ENCODE measurements at regions not wholly inside any gene's neighbourhood (a gene's known extent, or its start where the extent isn't known, plus 50 kb on each side); places are given as distances from the start of the nearest gene placed in this dataset.

DNA sequence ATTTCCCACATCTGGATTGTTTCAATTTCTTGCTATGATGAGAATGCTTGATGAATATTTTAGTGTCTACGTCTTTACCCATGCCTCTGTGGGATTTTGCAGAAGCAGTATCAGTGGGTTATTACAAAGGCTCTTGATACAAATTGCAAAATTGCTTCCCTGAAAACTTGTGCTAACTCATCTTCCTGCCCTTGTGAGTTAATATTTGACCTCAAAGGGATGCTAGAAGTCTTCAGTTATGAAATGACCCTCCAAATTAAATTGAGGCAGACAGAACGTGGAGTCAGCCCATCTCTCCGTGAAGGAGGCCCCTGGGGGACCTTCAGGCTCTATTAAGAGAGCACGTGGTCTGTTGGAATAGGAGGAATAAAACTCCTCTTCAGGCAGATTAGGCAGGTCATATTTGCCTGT lies 239.2 kb upstream of the HS6ST1 start:
- TF ChIP-seq, protein P1, sequence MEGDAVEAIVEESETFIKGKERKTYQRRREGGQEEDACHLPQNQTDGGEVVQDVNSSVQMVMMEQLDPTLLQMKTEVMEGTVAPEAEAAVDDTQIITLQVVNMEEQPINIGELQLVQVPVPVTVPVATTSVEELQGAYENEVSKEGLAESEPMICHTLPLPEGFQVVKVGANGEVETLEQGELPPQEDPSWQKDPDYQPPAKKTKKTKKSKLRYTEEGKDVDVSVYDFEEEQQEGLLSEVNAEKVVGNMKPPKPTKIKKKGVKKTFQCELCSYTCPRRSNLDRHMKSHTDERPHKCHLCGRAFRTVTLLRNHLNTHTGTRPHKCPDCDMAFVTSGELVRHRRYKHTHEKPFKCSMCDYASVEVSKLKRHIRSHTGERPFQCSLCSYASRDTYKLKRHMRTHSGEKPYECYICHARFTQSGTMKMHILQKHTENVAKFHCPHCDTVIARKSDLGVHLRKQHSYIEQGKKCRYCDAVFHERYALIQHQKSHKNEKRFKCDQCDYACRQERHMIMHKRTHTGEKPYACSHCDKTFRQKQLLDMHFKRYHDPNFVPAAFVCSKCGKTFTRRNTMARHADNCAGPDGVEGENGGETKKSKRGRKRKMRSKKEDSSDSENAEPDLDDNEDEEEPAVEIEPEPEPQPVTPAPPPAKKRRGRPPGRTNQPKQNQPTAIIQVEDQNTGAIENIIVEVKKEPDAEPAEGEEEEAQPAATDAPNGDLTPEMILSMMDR (IDR thresholded peaks at IDR 0.05): no peak
- no peak for TF ChIP-seq POLR2A (IDR thresholded peaks at IDR 0.05)

Data from lower leg skin (tissue), 3 donors.